SK-N-SH treated with all-trans-retinoic acid at 6 μM for 48 hours (cell line): ENCODE measurements at regions not wholly inside any gene's neighbourhood (a gene's known extent, or its start where the extent isn't known, plus 50 kb on each side); places are given as distances from the start of the nearest gene placed in this dataset.

ENCODE experiments used
- ARNTL ChIP-seq: fragments of 450-650 bp; formaldehyde crosslinking; IDR thresholded peaks from 2 replicates; pipeline ENCODE4 v1.5.0; 2020; ENCODE audit warnings: low read depth, mild to moderate bottlenecking, moderate library complexity, borderline replicate concordance
- BACH2 ChIP-seq: fragments of 250-450 bp; sonication (Bioruptor Pico); IDR thresholded peaks from 2 replicates; pipeline ENCODE4 v1.9.0; 2021; ENCODE audit warnings: mild to moderate bottlenecking, borderline replicate concordance
- ESRRG ChIP-seq: fragments of 250-450 bp; sonication (Bioruptor Pico); IDR thresholded peaks from 2 replicates; pipeline ENCODE4 v1.6.1; 2021; ENCODE audit warnings: mild to moderate bottlenecking
- ISL1 ChIP-seq: fragments of 250-450 bp; sonication (Bioruptor Pico); IDR thresholded peaks from 2 replicates; pipeline ENCODE4 v2.1.2; 2022; ENCODE audit warnings: mild to moderate bottlenecking, moderate library complexity
- OSR1 ChIP-seq: fragments of 250-450 bp; sonication (Bioruptor Pico); IDR thresholded peaks from 2 replicates; pipeline ENCODE4 v1.8.0; 2022; ENCODE audit warnings: moderate library complexity, mild to moderate bottlenecking, inconsistent platforms
- TOX ChIP-seq: fragments of 250-450 bp; sonication (Bioruptor Pico); IDR thresholded peaks from 2 replicates; pipeline ENCODE4 v1.8.0; 2021; ENCODE audit warnings: mild to moderate bottlenecking, moderate library complexity, borderline replicate concordance
- ZFP3 ChIP-seq: fragments of 250-450 bp; sonication (Bioruptor Pico); IDR thresholded peaks from 2 replicates; pipeline ENCODE4 v1.5.0; 2020; ENCODE audit warnings: mild to moderate bottlenecking, moderate library complexity
- ZFP30 ChIP-seq: fragments of 450-650 bp; formaldehyde crosslinking; IDR thresholded peaks from 2 replicates; pipeline ENCODE4 v1.5.0; 2022; ENCODE audit warnings: mild to moderate bottlenecking, moderate library complexity
- ZNF70 ChIP-seq: fragments of 450-650 bp; formaldehyde crosslinking; IDR thresholded peaks from 2 replicates; pipeline ENCODE4 v1.5.0; 2020; ENCODE audit warnings: mild to moderate bottlenecking, moderate library complexity
- ZNF8 ChIP-seq: fragments of 450-650 bp; formaldehyde crosslinking; IDR thresholded peaks from 2 replicates; pipeline ENCODE4 v1.5.0; 2020; ENCODE audit warnings: mild to moderate bottlenecking, moderate library complexity
- TF ChIP-seq, protein P1 (sequence below): fragments of 250-450 bp; sonication (Bioruptor Pico); IDR thresholded peaks from 2 replicates; pipeline ENCODE4 v1.8.0; 2020; ENCODE audit warnings: mild to moderate bottlenecking, moderate library complexity, borderline replicate concordance
- TF ChIP-seq, protein P2 (sequence below): fragments of 250-450 bp; sonication (Bioruptor Pico); IDR thresholded peaks from 2 replicates; pipeline ENCODE4 v1.5.1; 2020; ENCODE audit warnings: low read depth, mild to moderate bottlenecking, moderate library complexity
- TF ChIP-seq, protein P3 (sequence below): fragments of 250-450 bp; sonication (Bioruptor Pico); IDR thresholded peaks from 2 replicates; pipeline ENCODE4 v1.5.1; 2021; ENCODE audit warnings: mild to moderate bottlenecking, moderate library complexity

DNA sequence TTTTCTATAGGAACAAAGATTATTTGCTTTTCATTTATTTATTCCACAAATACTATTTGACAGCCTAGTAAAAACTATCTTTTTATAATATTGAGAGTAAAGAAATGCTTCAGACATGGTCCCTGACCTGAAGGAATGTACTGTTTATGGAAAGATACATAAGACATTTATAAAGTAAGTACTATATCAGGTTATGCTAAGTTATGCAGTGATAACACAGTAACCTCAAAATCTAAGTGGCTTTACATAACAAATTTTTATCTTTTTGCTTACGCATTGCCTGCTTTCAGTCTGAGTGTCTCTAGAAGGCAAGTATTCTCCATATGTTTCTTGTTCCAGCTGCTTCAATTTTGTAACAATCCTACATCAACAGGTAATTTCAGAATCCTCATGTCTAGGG, 694.0 kb downstream of the SQOR start:
- TF ChIP-seq BACH2 (CRISPR knock-in tag) (no peak), ZFP3 (CRISPR knock-in tag) (no peak), ESRRG (no peak), ZNF70 (CRISPR knock-in tag) (no peak), ZNF8 (no peak), ZFP30 (CRISPR knock-in tag) (no peak), OSR1 (no peak), TOX (no peak), ARNTL (CRISPR knock-in tag) (no peak), ISL1 (CRISPR knock-in tag) (no peak)
- TF ChIP-seq, protein P1, sequence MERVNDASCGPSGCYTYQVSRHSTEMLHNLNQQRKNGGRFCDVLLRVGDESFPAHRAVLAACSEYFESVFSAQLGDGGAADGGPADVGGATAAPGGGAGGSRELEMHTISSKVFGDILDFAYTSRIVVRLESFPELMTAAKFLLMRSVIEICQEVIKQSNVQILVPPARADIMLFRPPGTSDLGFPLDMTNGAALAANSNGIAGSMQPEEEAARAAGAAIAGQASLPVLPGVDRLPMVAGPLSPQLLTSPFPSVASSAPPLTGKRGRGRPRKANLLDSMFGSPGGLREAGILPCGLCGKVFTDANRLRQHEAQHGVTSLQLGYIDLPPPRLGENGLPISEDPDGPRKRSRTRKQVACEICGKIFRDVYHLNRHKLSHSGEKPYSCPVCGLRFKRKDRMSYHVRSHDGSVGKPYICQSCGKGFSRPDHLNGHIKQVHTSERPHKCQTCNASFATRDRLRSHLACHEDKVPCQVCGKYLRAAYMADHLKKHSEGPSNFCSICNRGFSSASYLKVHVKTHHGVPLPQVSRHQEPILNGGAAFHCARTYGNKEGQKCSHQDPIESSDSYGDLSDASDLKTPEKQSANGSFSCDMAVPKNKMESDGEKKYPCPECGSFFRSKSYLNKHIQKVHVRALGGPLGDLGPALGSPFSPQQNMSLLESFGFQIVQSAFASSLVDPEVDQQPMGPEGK: no peak
- TF ChIP-seq, protein P2, sequence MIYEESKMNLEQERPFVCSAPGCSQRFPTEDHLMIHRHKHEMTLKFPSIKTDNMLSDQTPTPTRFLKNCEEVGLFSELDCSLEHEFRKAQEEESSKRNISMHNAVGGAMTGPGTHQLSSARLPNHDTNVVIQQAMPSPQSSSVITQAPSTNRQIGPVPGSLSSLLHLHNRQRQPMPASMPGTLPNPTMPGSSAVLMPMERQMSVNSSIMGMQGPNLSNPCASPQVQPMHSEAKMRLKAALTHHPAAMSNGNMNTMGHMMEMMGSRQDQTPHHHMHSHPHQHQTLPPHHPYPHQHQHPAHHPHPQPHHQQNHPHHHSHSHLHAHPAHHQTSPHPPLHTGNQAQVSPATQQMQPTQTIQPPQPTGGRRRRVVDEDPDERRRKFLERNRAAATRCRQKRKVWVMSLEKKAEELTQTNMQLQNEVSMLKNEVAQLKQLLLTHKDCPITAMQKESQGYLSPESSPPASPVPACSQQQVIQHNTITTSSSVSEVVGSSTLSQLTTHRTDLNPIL (CRISPR knock-in tag): no peak
- TF ChIP-seq, protein P3, sequence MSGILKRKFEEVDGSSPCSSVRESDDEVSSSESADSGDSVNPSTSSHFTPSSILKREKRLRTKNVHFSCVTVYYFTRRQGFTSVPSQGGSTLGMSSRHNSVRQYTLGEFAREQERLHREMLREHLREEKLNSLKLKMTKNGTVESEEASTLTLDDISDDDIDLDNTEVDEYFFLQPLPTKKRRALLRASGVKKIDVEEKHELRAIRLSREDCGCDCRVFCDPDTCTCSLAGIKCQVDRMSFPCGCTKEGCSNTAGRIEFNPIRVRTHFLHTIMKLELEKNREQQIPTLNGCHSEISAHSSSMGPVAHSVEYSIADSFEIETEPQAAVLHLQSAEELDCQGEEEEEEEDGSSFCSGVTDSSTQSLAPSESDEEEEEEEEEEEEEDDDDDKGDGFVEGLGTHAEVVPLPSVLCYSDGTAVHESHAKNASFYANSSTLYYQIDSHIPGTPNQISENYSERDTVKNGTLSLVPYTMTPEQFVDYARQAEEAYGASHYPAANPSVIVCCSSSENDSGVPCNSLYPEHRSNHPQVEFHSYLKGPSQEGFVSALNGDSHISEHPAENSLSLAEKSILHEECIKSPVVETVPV (CRISPR knock-in tag): no peak
